Caco-2 (cell line): ENCODE measurements at regions not wholly inside any gene's neighbourhood (a gene's known extent, or its start where the extent isn't known, plus 50 kb on each side); places are given as distances from the start of the nearest gene placed in this dataset.

Experiments used
- BruUV-seq: library from RNA; stranded (reverse); fragments of 400-500 nt; replicated peaks from 2 replicates; lab custom pipeline; 2021; lab: Mats Ljungman, UMichigan
- CTCF ChIA-PET: fragments of 300-600 bp; sonication (Branson Sonifier 250); formaldehyde crosslinking; loops from one replicate; lab custom pipeline; 2022; ENCODE audit warnings: antibody characterized with exemption; lab: Charles Lee
- POLR2A ChIA-PET: fragments of 300-600 bp; sonication (Branson Sonifier 250); formaldehyde crosslinking; loops from one replicate; lab custom pipeline; 2022; ENCODE audit warnings: antibody characterized with exemption; lab: Charles Lee
- DNase-seq, 2 experiments: peaks; one replicate each; pipeline versions ENCODE4 v3.0.0 to v3.0.0-alpha.2; 2020 to 2022
- H3K27me3 ChIP-seq: replicated peaks from 2 replicates; pipeline ENCODE4 v1.6.0; 2011; ENCODE audit warnings: low read length; ENCODE audit not compliant: control insufficient read depth, insufficient read depth
- H3K36me3 ChIP-seq: 2 replicates; pipeline ENCODE4 v1.5.1; 2011; ENCODE audit warnings: low read length; ENCODE audit not compliant: control insufficient read depth, insufficient read depth
- H3K4me1 ChIP-seq: fragments of 250-450 bp; sonication (Bioruptor Pico); 2 replicates; pipeline ENCODE4 v1.5.1; 2020; ENCODE audit warnings: mild to moderate bottlenecking
- H3K4me3 ChIP-seq: 2 replicates; pipeline ENCODE4 v1.5.1; 2011; ENCODE audit warnings: low read depth, mild to moderate bottlenecking, control low read depth, low read length
- H3K9me3 ChIP-seq: fragments of 250-450 bp; sonication (Bioruptor Pico); 2 replicates; pipeline ENCODE4 v1.5.1; 2020; ENCODE audit warnings: mild to moderate bottlenecking, moderate library complexity
- H3K27ac Mint-ChIP-seq: one replicate; pipeline ENCODE4 v1.8.0; 2022; ENCODE audit warnings: mixed read lengths; ENCODE audit not compliant: unreplicated experiment
- H3K27me3 Mint-ChIP-seq: one replicate; pipeline ENCODE4 v1.8.0; 2022; ENCODE audit warnings: mixed read lengths; ENCODE audit not compliant: insufficient read depth, unreplicated experiment
- H3K36me3 Mint-ChIP-seq: one replicate; pipeline ENCODE4 v1.8.0; 2022; ENCODE audit warnings: mild to moderate bottlenecking, mixed read lengths; ENCODE audit not compliant: insufficient read depth, unreplicated experiment
- H3K4me1 Mint-ChIP-seq: one replicate; pipeline ENCODE4 v1.8.0; 2022; ENCODE audit warnings: low read depth, mixed read lengths; ENCODE audit not compliant: unreplicated experiment
- H3K4me3 Mint-ChIP-seq: one replicate; pipeline ENCODE4 v1.8.0; 2022; ENCODE audit warnings: mild to moderate bottlenecking, moderate library complexity, mixed read lengths; ENCODE audit not compliant: unreplicated experiment
- H3K9me3 Mint-ChIP-seq: one replicate; pipeline ENCODE4 v1.8.0; 2022; ENCODE audit warnings: mixed read lengths; ENCODE audit not compliant: unreplicated experiment
- intact Hi-C: fragments of 100-400 bp; cut with micrococcal nuclease; formaldehyde crosslinking; loops from one replicate; pipeline ENCODE4 v1.10.0; 2022; ENCODE audit not compliant: unreplicated experiment
- TF ChIP-seq, protein P1 (sequence below), 2 experiments: fragments of 200-600 bp in 1 of 2; IDR thresholded peaks; 1 replicate in 1 of 2; 2 replicates in 1 of 2; pipeline versions ENCODE4 v1.5.1 to v1.8.0; 2011 to 2022; ENCODE audit warnings: antibody characterized with exemption in 1 of 2, control low read depth in 1 of 2, inconsistent platforms in 1 of 2, low read depth in 1 of 2, low read length in 1 of 2, mild to moderate bottlenecking in 1 of 2, moderate library complexity in 1 of 2; ENCODE audit not compliant: insufficient read depth in 1 of 2, severe bottlenecking in 1 of 2, unreplicated experiment in 1 of 2

DNA sequence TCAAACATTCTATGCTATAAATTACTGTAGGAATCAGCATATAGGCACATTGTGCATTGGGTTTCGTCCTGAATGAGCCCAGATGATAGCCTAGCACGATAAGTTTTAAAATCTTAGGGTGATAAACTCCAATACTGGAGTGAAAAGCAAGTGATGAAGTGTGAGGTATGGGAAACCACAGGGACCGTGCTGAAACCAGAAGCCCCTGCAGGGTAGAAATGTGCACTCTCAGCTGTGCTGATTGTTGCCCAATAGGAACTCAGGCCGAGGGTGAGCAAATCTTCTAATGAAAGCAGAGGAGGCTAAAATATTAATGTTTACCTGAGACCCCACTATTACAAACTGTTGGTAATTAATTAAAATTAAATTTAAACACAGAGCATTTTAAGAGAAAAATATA lies 1486.6 kb downstream of the AACS start:
- Mint-ChIP-seq H3K9me3 (peaks cover 21% of the 10 kb centered on the region), H3K4me3 (no peak overlapping the region), H3K36me3 (no peaks in the 10 kb centered on the region), H3K27me3 (no peaks in the 10 kb centered on the region), H3K27ac (no peak overlapping the region), H3K4me1 (no peaks in the 10 kb centered on the region)
- Histone ChIP-seq H3K9me3 (no peaks in the 10 kb centered on the region), H3K36me3 (no peaks in the 10 kb centered on the region), H3K4me1 (no peaks in the 10 kb centered on the region), H3K4me3 (no peak overlapping the region), H3K27me3 (no peaks in the 10 kb centered on the region)
- POLR2A ChIA-PET, result no interaction called here
- intact Hi-C loops, result no loop called here
- CTCF ChIA-PET, result no interaction called here
- no peak for DNase-seq
- TF ChIP-seq, protein P1, sequence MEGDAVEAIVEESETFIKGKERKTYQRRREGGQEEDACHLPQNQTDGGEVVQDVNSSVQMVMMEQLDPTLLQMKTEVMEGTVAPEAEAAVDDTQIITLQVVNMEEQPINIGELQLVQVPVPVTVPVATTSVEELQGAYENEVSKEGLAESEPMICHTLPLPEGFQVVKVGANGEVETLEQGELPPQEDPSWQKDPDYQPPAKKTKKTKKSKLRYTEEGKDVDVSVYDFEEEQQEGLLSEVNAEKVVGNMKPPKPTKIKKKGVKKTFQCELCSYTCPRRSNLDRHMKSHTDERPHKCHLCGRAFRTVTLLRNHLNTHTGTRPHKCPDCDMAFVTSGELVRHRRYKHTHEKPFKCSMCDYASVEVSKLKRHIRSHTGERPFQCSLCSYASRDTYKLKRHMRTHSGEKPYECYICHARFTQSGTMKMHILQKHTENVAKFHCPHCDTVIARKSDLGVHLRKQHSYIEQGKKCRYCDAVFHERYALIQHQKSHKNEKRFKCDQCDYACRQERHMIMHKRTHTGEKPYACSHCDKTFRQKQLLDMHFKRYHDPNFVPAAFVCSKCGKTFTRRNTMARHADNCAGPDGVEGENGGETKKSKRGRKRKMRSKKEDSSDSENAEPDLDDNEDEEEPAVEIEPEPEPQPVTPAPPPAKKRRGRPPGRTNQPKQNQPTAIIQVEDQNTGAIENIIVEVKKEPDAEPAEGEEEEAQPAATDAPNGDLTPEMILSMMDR (IDR thresholded peaks at IDR 0.05; ENCODE audit: insufficient read depth in 1 of 2, low read depth in 1 of 2, low read length in 1 of 2, severe bottlenecking in 1 of 2, unreplicated experiment in 1 of 2), result no peak
- no TSS peak for BruUV-seq

GRCh38 chr12:126554625-126555024 lies 1489.4 kb downstream of the AACS start:
- no peaks in the 10 kb centered on the region for H3K4me1 ChIP-seq
- ChIA-PET CTCF (no interaction called here), POLR2A (no interaction called here)
- H3K36me3 ChIP-seq, result no peaks in the 10 kb centered on the region
- no TSS peak for BruUV-seq
- H3K27ac Mint-ChIP-seq, result no peak overlapping the region
- H3K9me3 Mint-ChIP-seq, result peaks cover 12% of the 10 kb centered on the region
- no peaks in the 10 kb centered on the region for H3K4me1 Mint-ChIP-seq
- TF ChIP-seq, protein P1 (IDR thresholded peaks at IDR 0.05; ENCODE audit: insufficient read depth in 1 of 2, low read depth in 1 of 2, low read length in 1 of 2, severe bottlenecking in 1 of 2, unreplicated experiment in 1 of 2), result no peak
- intact Hi-C loops, result no loop called here
- no peaks in the 10 kb centered on the region for H3K27me3 ChIP-seq
- H3K27me3 Mint-ChIP-seq, result no peaks in the 10 kb centered on the region
- H3K4me3 Mint-ChIP-seq, result no peak overlapping the region
- no peak for DNase-seq
- no peaks in the 10 kb centered on the region for H3K36me3 Mint-ChIP-seq
- no peaks in the 10 kb centered on the region for H3K9me3 ChIP-seq
- no peak overlapping the region for H3K4me3 ChIP-seq

GRCh38 chr12:126557659-126558058 lies 1492.4 kb downstream of the AACS start:
- H3K27me3 ChIP-seq, result no peaks in the 10 kb centered on the region
- no peaks in the 10 kb centered on the region for H3K4me1 ChIP-seq
- H3K9me3 Mint-ChIP-seq, result peaks cover 26% of the 10 kb centered on the region
- H3K4me3 Mint-ChIP-seq, result no peak overlapping the region
- DNase-seq, result no peak
- no peak overlapping the region for H3K27ac Mint-ChIP-seq
- H3K4me3 ChIP-seq, result no peak overlapping the region
- ChIA-PET POLR2A (no interaction called here), CTCF (no interaction called here)
- BruUV-seq, result no TSS peak
- no peaks in the 10 kb centered on the region for H3K36me3 Mint-ChIP-seq
- intact Hi-C loops, result no loop called here
- no peaks in the 10 kb centered on the region for H3K36me3 ChIP-seq
- TF ChIP-seq, protein P1 (IDR thresholded peaks at IDR 0.05; ENCODE audit: insufficient read depth in 1 of 2, low read depth in 1 of 2, low read length in 1 of 2, severe bottlenecking in 1 of 2, unreplicated experiment in 1 of 2), result no peak
- H3K27me3 Mint-ChIP-seq, result no peaks in the 10 kb centered on the region
- H3K9me3 ChIP-seq, result no peaks in the 10 kb centered on the region
- H3K4me1 Mint-ChIP-seq, result no peaks in the 10 kb centered on the region
